Spleen (tissue), 7 donors: ENCODE measurements at regions not wholly inside any gene's neighbourhood (a gene's known extent, or its start where the extent isn't known, plus 50 kb on each side); places are given as distances from the start of the nearest gene placed in this dataset.

Experiments used
- POLR2A ChIP-seq, 3 donors: fragments of 450-650 bp; IDR thresholded peaks; one replicate each; pipeline ENCODE4 v1.5.1; 2017; ENCODE audit warnings: antibody characterized with exemption in 3 of 3, mild to moderate bottlenecking in 1 of 3
- POLR2AphosphoS5 ChIP-seq, 3 donors: sonication (generic); formaldehyde crosslinking; IDR thresholded peaks; one replicate each; pipeline ENCODE4 v1.5.1; 2017; ENCODE audit warnings: antibody characterized with exemption in 3 of 3
- TF ChIP-seq, protein P1 (sequence below), 11 experiments: fragments of 200-600 bp in 7 of 11; fragments of 450-650 bp in 4 of 11; sonication (generic) in 4 of 11; IDR thresholded peaks in 8 of 11; conservative IDR thresholded peaks in 3 of 11; 1 replicate in 7 of 11; 2 replicates in 4 of 11; pipeline versions ENCODE4 v1.4.0 to v1.8.0; 2016 to 2021; ENCODE audit warnings: antibody characterized with exemption in 11 of 11, inconsistent platforms in 4 of 11, mild to moderate bottlenecking in 1 of 11
- donor health status: DM: no; HTN: no; CAD: no; lungs with moderate emphysema.
- donor health status: DM: no; HTN: no; CAD: no.
- donor health status: DM: no; HTN: no; CAD: no.

DNA sequence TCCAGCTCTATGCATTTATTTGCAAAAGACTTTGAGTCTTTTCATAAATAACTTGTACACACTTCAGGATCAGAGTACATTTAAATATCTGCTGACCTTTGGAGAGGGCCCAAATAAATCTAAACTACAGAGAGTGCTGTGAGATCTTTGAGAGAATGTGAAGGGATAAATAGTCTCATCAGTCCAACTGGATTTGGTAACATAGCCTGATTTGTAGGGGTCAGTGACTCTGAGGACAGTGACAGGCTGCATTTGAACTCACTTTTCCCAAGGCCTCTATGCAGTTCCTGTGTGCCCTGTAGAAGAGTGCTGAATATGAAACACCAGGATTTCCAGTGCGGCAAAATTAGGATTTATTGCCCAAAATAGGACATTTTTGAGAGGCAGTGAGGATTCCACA is 136.2 kb downstream of the ZPLD1 start:
- TF ChIP-seq, protein P1, sequence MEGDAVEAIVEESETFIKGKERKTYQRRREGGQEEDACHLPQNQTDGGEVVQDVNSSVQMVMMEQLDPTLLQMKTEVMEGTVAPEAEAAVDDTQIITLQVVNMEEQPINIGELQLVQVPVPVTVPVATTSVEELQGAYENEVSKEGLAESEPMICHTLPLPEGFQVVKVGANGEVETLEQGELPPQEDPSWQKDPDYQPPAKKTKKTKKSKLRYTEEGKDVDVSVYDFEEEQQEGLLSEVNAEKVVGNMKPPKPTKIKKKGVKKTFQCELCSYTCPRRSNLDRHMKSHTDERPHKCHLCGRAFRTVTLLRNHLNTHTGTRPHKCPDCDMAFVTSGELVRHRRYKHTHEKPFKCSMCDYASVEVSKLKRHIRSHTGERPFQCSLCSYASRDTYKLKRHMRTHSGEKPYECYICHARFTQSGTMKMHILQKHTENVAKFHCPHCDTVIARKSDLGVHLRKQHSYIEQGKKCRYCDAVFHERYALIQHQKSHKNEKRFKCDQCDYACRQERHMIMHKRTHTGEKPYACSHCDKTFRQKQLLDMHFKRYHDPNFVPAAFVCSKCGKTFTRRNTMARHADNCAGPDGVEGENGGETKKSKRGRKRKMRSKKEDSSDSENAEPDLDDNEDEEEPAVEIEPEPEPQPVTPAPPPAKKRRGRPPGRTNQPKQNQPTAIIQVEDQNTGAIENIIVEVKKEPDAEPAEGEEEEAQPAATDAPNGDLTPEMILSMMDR (IDR thresholded peaks at IDR 0.05 in 8 of 11, conservative IDR thresholded peaks at IDR 0.05 in 3 of 11): no peak
- TF ChIP-seq POLR2AphosphoS5 (IDR thresholded peaks at IDR 0.05) (no peak), POLR2A (IDR thresholded peaks at IDR 0.05) (no peak)
